Fibroblast of lung (primary cell): ENCODE measurements at regions not wholly inside any gene's neighbourhood (a gene's known extent, or its start where the extent isn't known, plus 50 kb on each side); places are given as distances from the start of the nearest gene placed in this dataset.

ENCODE experiments used
- CTCF ChIP-seq, 2 donors: IDR thresholded peaks in 1 of 2; conservative IDR thresholded peaks in 1 of 2; 1 replicate in 1 of 2; 2 replicates in 1 of 2; pipeline ENCODE4 v1.5.1; 2011 to 2012; ENCODE audit warnings: low read length in 2 of 2, control low read depth in 1 of 2, inconsistent platforms in 1 of 2, low read depth in 1 of 2, mild to moderate bottlenecking in 1 of 2
- EZH2 ChIP-seq: IDR thresholded peaks from 2 replicates; pipeline ENCODE4 v1.5.1; 2012; ENCODE audit warnings: low read length, control low read depth, mild to moderate bottlenecking; ENCODE audit errors: missing control alignments

- TF ChIP-seq CTCF (conservative IDR thresholded peaks at IDR 0.05 in 1 of 2, IDR thresholded peaks at IDR 0.05 in 1 of 2; ENCODE audit: low read depth in 1 of 2, low read length in 2 of 2) (no peak), EZH2 (no peak)
These were observed 159.5 kb downstream of the ETS2 start for GRCh38 chr21:38965241-38965640.
